Naive thymus-derived CD4-positive, alpha-beta T cell (primary cell): ENCODE measurements at regions not wholly inside any gene's neighbourhood (a gene's known extent, or its start where the extent isn't known, plus 50 kb on each side); places are given as distances from the start of the nearest gene placed in this dataset.

Source experiments
- ATAC-seq: fragments of 150-1000 bp; cut with Tn5 transposase; 2 replicates; pipeline ENCODE4 v1.10.0; 2021; ENCODE audit warnings: mild to moderate bottlenecking, moderate library complexity
- CTCF ChIA-PET: fragments of 350-600 bp; sonication (Branson Sonifier 250); formaldehyde crosslinking; loops from one replicate; lab custom pipeline; 2021; ENCODE audit warnings: antibody characterized with exemption; lab: Charles Lee
- POLR2A ChIA-PET: fragments of 350-600 bp; sonication (Branson Sonifier 250); formaldehyde crosslinking; loops from one replicate; lab custom pipeline; 2021; ENCODE audit warnings: antibody characterized with exemption, inconsistent platforms; lab: Charles Lee
- DNase-seq, 9 donors: peaks; one replicate each; pipeline versions ENCODE4 v3.0.0 to v3.0.0-alpha.2; 2020 to 2022; ENCODE audit warnings: mixed read lengths in 1 of 9
- H3K27ac ChIP-seq: one replicate; pipeline ENCODE4 v1.7.0; 2013; ENCODE audit warnings: mild to moderate bottlenecking, low read depth, low read length, moderate library complexity
- H3K27me3 ChIP-seq, 2 donors: one replicate each; pipeline ENCODE4 v1.7.0; 2013; ENCODE audit warnings: low read length in 2 of 2, mild to moderate bottlenecking in 2 of 2, moderate library complexity in 2 of 2; ENCODE audit not compliant: control insufficient read depth in 2 of 2, insufficient read depth in 2 of 2
- H3K36me3 ChIP-seq, 3 experiments: 1 replicate in 2 of 3; 2 replicates in 1 of 3; pipeline ENCODE4 v1.7.0; 2013; ENCODE audit warnings: low read length in 3 of 3, mild to moderate bottlenecking in 3 of 3, moderate library complexity in 1 of 3; ENCODE audit not compliant: insufficient read depth in 3 of 3, control insufficient read depth in 2 of 3
- H3K4me1 ChIP-seq, 2 donors: one replicate each; pipeline ENCODE4 v1.7.0; 2013; ENCODE audit warnings: low read length in 2 of 2, mild to moderate bottlenecking in 2 of 2, moderate library complexity in 1 of 2; ENCODE audit not compliant: control insufficient read depth in 2 of 2, insufficient read depth in 2 of 2
- H3K4me3 ChIP-seq: 2 replicates; pipeline ENCODE4 v1.7.0; 2013; ENCODE audit warnings: mild to moderate bottlenecking, low read length
- H3K9me3 ChIP-seq, 3 experiments: 1 replicate in 2 of 3; 2 replicates in 1 of 3; pipeline ENCODE4 v1.7.0; 2013; ENCODE audit warnings: low read length in 3 of 3; ENCODE audit not compliant: control insufficient read depth in 2 of 3
- H3K27ac Mint-ChIP-seq, 9 donors: one replicate each; pipeline ENCODE4 v1.8.0; 2020 to 2022; ENCODE audit warnings: mixed read lengths in 9 of 9, mild to moderate bottlenecking in 8 of 9, moderate library complexity in 5 of 9, inconsistent platforms in 2 of 9
- H3K27me3 Mint-ChIP-seq, 5 donors: one replicate each; pipeline ENCODE4 v1.8.0; 2021 to 2022; ENCODE audit warnings: mixed read lengths in 5 of 5, mild to moderate bottlenecking in 1 of 5
- H3K36me3 Mint-ChIP-seq, 5 donors: one replicate each; pipeline ENCODE4 v1.8.0; 2020 to 2022; ENCODE audit warnings: mixed read lengths in 5 of 5, mild to moderate bottlenecking in 3 of 5, inconsistent platforms in 1 of 5
- H3K4me1 Mint-ChIP-seq, 7 donors: one replicate each; pipeline ENCODE4 v1.8.0; 2020 to 2022; ENCODE audit warnings: mixed read lengths in 7 of 7, mild to moderate bottlenecking in 3 of 7, inconsistent platforms in 1 of 7
- H3K4me3 Mint-ChIP-seq, 10 donors: one replicate each; pipeline ENCODE4 v1.8.0; 2020 to 2022; ENCODE audit warnings: mild to moderate bottlenecking in 10 of 10, mixed read lengths in 10 of 10, moderate library complexity in 6 of 10, inconsistent platforms in 2 of 10
- H3K9me3 Mint-ChIP-seq, 11 donors: one replicate each; pipeline ENCODE4 v1.8.0; 2020 to 2022; ENCODE audit warnings: mixed read lengths in 11 of 11, mild to moderate bottlenecking in 4 of 11, inconsistent platforms in 1 of 11, moderate library complexity in 1 of 11
- intact Hi-C, 2 donors: fragments of 100-400 bp; cut with micrococcal nuclease; formaldehyde crosslinking; loops; one replicate each; pipeline ENCODE4 v1.15.1; 2023

DNA sequence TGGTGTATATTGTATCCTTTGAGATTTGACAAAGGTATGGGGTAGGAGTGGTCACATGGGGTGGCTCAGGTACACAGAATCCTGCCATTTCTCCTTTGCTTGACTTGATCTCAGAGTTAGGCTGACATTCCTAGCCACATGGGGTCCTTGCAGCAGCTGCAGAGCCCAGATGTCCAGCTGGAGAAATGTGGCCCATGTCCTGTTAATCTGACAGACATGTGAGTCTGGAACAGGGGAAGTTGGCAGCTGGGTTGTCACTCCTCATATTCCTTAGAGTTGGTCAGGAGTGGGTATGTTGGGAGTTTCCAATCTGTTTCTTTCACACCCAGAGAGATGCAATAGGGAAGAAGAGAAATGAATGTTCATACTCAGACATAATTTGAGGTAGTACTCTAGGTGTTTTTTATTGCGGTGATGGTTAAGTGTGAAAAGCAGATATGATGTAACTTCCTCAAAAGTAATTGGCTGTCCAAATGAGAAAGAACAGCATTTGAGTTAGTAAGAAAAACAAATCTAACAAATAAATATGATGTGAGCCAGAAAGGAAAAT, 402.6 kb upstream of the MEIS1 start:
- H3K9me3 Mint-ChIP-seq, result peaks cover 0 to 12% (median 5%) of the 10 kb centered on the region in 11 donors
- no peak overlapping the region for H3K27ac ChIP-seq
- ChIA-PET POLR2A (no interaction called here), CTCF (no interaction called here)
- H3K4me3 Mint-ChIP-seq, result no peak overlapping the region
- H3K4me1 Mint-ChIP-seq, result no peaks in the 10 kb centered on the region
- no peaks in the 10 kb centered on the region for H3K36me3 Mint-ChIP-seq
- peaks cover 0 to 8% (median under 1%) of the 10 kb centered on the region in 5 donors for H3K27me3 Mint-ChIP-seq
- H3K27ac Mint-ChIP-seq, result no peak overlapping the region
- no peaks in the 10 kb centered on the region for H3K36me3 ChIP-seq
- intact Hi-C loops, result no loop called here
- no peak overlapping the region for H3K4me3 ChIP-seq
- no peak for ATAC-seq
- no peaks in the 10 kb centered on the region for H3K4me1 ChIP-seq
- H3K27me3 ChIP-seq, result no peaks in the 10 kb centered on the region
- no peaks in the 10 kb centered on the region for H3K9me3 ChIP-seq
- no peak for DNase-seq

DNA sequence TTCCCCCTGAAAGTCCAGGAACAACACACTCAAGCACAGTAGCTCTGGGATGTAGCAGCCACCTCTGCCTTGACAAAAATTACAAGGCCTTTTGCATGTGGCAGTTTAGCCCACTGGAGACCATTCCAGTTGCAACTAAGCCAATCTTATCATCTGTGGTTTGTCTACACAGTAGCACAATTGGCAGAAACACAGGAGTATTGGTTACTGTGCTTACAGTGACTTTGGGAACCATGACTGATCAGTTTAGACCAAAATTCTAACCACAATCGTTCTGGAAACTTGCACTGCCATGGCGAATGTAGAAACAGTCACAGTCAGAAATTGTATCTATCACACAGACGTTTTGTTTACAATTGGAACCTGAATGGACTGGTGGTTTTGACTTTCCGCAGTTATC, 403.7 kb upstream of the MEIS1 start:
- H3K9me3 ChIP-seq, result no peaks in the 10 kb centered on the region
- Mint-ChIP-seq H3K4me1 (no peaks in the 10 kb centered on the region), H3K27me3 (peaks cover 0 to 8% (median 0%) of the 10 kb centered on the region in 5 donors), H3K36me3 (no peaks in the 10 kb centered on the region), H3K27ac (no peak overlapping the region), H3K4me3 (no peak overlapping the region), H3K9me3 (peaks cover 0 to 12% (median 5%) of the 10 kb centered on the region in 11 donors)
- no peaks in the 10 kb centered on the region for H3K27me3 ChIP-seq
- no peak overlapping the region for H3K4me3 ChIP-seq
- H3K27ac ChIP-seq, result no peak overlapping the region
- ChIA-PET POLR2A (no interaction called here), CTCF (no interaction called here)
- H3K36me3 ChIP-seq, result no peaks in the 10 kb centered on the region
- intact Hi-C loops, result no loop called here
- H3K4me1 ChIP-seq, result no peaks in the 10 kb centered on the region
- no peak for ATAC-seq
- DNase-seq, result no peak

DNA sequence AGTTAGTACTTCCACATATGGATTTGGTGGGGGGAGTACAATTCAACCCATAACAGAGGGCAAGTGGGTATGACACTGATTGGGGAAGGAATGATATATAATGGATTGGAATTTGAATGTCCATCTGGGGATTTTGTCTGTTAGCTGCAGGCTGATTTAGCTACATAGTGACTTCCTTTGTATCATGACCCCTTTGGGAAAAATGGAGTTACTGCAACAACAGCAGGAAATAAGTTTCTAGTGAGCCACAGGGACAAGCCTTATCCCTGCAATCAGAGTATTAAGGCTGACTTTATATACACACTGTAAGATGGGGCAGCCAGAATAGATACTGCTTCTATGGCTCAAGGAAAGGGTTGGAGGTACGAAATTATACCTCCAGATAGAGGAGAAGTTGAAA, 404.4 kb upstream of the MEIS1 start:
- intact Hi-C loops, result no loop called here
- no peak for ATAC-seq
- Mint-ChIP-seq H3K27me3 (peaks cover 0 to 8% (median 0%) of the 10 kb centered on the region in 5 donors), H3K4me1 (no peaks in the 10 kb centered on the region), H3K9me3 (peaks cover 0 to 18% (median 5%) of the 10 kb centered on the region in 11 donors), H3K4me3 (no peak overlapping the region), H3K36me3 (no peaks in the 10 kb centered on the region), H3K27ac (no peak overlapping the region)
- no peaks in the 10 kb centered on the region for H3K4me1 ChIP-seq
- no peak overlapping the region for H3K4me3 ChIP-seq
- ChIA-PET CTCF (no interaction called here), POLR2A (no interaction called here)
- no peaks in the 10 kb centered on the region for H3K36me3 ChIP-seq
- no peak overlapping the region for H3K27ac ChIP-seq
- no peak for DNase-seq
- H3K9me3 ChIP-seq, result no peaks in the 10 kb centered on the region
- H3K27me3 ChIP-seq, result no peaks in the 10 kb centered on the region

DNA sequence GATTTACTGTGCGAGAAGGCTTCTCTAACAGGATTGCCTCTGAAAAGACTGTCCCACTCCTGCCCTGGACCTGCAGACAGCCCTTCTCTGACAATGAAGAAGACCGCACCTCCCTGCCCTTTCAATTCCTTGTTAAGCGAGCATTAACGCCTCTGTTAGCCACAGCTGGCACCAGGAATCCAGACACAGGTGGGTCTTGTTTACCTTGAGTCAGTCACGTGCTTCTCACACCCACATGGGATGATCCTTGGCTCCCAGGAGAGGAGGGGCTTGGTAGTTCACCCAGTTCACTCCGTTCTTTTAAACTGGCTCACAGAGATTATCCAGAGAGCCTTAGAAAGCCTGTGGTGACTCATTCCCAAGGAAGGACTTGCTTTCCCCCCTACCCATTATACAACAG, 410.5 kb upstream of the MEIS1 start:
- Histone ChIP-seq H3K9me3 (no peaks in the 10 kb centered on the region), H3K4me1 (no peaks in the 10 kb centered on the region), H3K27me3 (no peaks in the 10 kb centered on the region), H3K4me3 (no peak overlapping the region), H3K27ac (no peak overlapping the region), H3K36me3 (no peaks in the 10 kb centered on the region)
- Mint-ChIP-seq H3K9me3 (peaks cover 0 to 8% (median 0%) of the 10 kb centered on the region in 11 donors), H3K36me3 (no peaks in the 10 kb centered on the region), H3K4me3 (no peak overlapping the region), H3K27ac (no peak overlapping the region), H3K4me1 (no peaks in the 10 kb centered on the region), H3K27me3 (no peaks in the 10 kb centered on the region)
- DNase-seq (no peak), ATAC-seq (no peak)
- intact Hi-C loops, result no loop called here
- ChIA-PET POLR2A (no interaction called here), CTCF (no interaction called here)

DNA sequence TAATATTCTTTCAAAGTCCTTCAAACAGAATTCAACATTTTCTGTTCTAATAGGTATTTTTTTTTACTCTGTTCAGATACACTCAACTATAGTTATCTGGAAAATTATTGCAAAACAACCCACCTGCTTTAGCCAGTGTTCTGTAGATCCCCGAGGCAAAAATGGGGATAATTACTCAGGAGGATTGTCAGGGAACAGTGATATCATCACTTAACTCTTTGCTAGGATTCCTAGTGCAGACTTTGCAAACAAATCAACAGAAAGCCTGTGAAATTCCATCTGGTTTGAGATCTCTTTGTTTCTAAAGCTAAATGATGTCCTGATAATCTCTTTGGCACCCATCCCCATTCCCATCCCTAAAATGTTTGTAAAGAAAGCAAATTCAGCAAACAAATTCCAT, 413.6 kb upstream of the MEIS1 start:
- Mint-ChIP-seq H3K36me3 (no peaks in the 10 kb centered on the region), H3K4me3 (no peak overlapping the region), H3K27me3 (peaks cover 0 to 12% (median 3%) of the 10 kb centered on the region in 5 donors), H3K9me3 (peaks cover 0 to 12% (median 0%) of the 10 kb centered on the region in 11 donors), H3K4me1 (no peaks in the 10 kb centered on the region), H3K27ac (no peak overlapping the region)
- Histone ChIP-seq H3K4me1 (no peaks in the 10 kb centered on the region), H3K4me3 (no peak overlapping the region), H3K27ac (no peak overlapping the region), H3K36me3 (no peaks in the 10 kb centered on the region), H3K9me3 (no peaks in the 10 kb centered on the region), H3K27me3 (no peaks in the 10 kb centered on the region)
- ChIA-PET POLR2A (no interaction called here), CTCF (no interaction called here)
- DNase-seq, result no peak
- ATAC-seq, result no peak
- intact Hi-C loops, result no loop called here

DNA sequence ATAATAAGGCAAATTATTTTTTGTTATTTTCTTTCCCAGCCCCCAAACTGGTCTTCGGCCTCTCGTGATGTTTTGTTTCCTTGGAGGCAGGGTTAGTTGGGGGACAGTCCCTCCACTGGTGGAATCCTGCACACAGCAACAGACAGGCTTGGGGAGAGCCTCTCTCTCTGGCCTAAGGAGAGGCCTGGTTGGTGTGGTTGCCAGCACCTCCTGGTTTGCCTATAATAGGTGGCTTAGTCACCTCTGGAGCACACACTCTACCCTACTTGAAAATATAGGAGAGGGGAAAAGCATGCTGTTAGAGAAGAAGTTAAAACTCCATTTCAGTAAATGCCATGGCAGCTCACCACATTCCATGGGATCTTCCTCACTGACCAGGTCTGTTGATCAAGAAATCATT, 417.2 kb upstream of the MEIS1 start:
- Histone ChIP-seq H3K4me1 (no peaks in the 10 kb centered on the region), H3K27me3 (no peaks in the 10 kb centered on the region), H3K36me3 (no peaks in the 10 kb centered on the region), H3K4me3 (no peak overlapping the region), H3K9me3 (no peaks in the 10 kb centered on the region), H3K27ac (no peak overlapping the region)
- ChIA-PET POLR2A (no interaction called here), CTCF (no interaction called here)
- intact Hi-C loops, result no loop called here
- Mint-ChIP-seq H3K4me3 (no peak overlapping the region), H3K27ac (no peak overlapping the region), H3K27me3 (peaks cover 0 to 13% (median 7%) of the 10 kb centered on the region in 5 donors), H3K36me3 (no peaks in the 10 kb centered on the region), H3K9me3 (peaks cover 0 to 18% (median 3%) of the 10 kb centered on the region in 11 donors), H3K4me1 (no peaks in the 10 kb centered on the region)
- DNase-seq, result no peak
- no peak for ATAC-seq

DNA sequence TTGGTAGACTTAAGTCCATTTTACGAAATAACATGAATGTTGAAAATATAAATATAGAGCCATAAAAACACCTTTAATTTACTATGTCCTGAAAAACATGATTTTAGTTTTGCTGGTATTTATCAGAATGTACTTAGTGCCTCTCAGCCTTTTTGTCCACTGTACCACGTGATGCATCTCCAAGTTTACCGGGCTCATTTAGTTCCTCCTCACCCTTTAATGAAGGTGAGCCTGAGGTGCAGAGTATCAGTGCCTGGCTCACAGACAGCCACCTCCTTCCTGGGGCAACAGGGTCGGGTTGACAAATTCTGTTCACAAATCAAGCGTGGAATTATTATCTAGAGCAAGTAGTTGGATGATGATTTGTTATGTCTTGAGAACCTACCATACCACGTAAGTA, 420.5 kb upstream of the MEIS1 start:
- Mint-ChIP-seq H3K36me3 (no peaks in the 10 kb centered on the region), H3K9me3 (peaks cover 0 to 22% (median 3%) of the 10 kb centered on the region in 11 donors), H3K4me1 (no peaks in the 10 kb centered on the region), H3K27me3 (peaks cover 0 to 13% (median 7%) of the 10 kb centered on the region in 5 donors), H3K27ac (no peak overlapping the region), H3K4me3 (no peak overlapping the region)
- H3K27ac ChIP-seq, result no peak overlapping the region
- intact Hi-C loops, result no loop called here
- H3K9me3 ChIP-seq, result no peaks in the 10 kb centered on the region
- ChIA-PET CTCF (no interaction called here), POLR2A (no interaction called here)
- no peak overlapping the region for H3K4me3 ChIP-seq
- no peak for ATAC-seq
- H3K4me1 ChIP-seq, result no peaks in the 10 kb centered on the region
- H3K27me3 ChIP-seq, result no peaks in the 10 kb centered on the region
- no peak for DNase-seq
- H3K36me3 ChIP-seq, result no peaks in the 10 kb centered on the region
